Keratinocyte (primary cell): ENCODE measurements at regions not wholly inside any gene's neighbourhood (a gene's known extent, or its start where the extent isn't known, plus 50 kb on each side); places are given as distances from the start of the nearest gene placed in this dataset.
"Not testable (repeated sequence)": the region's sequence is repeated elsewhere in the genome, so short reads cannot be mapped to it uniquely, and the experiment has no call there.

Source experiments
- DNase-seq: peaks from one replicate; pipeline ENCODE4 v3.0.0-alpha.2; 2011; ENCODE audit warnings: low read depth, missing footprints, low spot score
- FAIRE-seq: peaks from 2 replicates; lab custom pipeline; 2011; peaks lifted over from hg19 to GRCh38; lab: Jason Lieb, UNC
- H2AFZ ChIP-seq: 2 replicates; pipeline ENCODE4 v1.6.0; 2012; ENCODE audit warnings: low read length, control low read depth, inconsistent platforms; ENCODE audit not compliant: control insufficient read depth
- H3K27ac ChIP-seq: 2 replicates; pipeline ENCODE4 v1.5.1; 2011; ENCODE audit warnings: low read length; ENCODE audit not compliant: control insufficient read depth, insufficient read depth
- H3K27me3 ChIP-seq: 3 replicates; pipeline ENCODE4 v1.6.0; 2011; ENCODE audit warnings: low read length; ENCODE audit not compliant: control insufficient read depth, insufficient read depth; ENCODE audit errors: extremely low read depth
- H3K36me3 ChIP-seq, 2 experiments: 2 replicates in 1 of 2; 3 replicates in 1 of 2; pipeline ENCODE4 v1.5.1; 2011; ENCODE audit warnings: low read length in 2 of 2, mild to moderate bottlenecking in 1 of 2; ENCODE audit not compliant: control insufficient read depth in 2 of 2, insufficient read depth in 2 of 2; ENCODE audit errors: extremely low read depth in 1 of 2
- H3K4me1 ChIP-seq: 3 replicates; pipeline ENCODE4 v1.5.1; 2011; ENCODE audit warnings: low read length; ENCODE audit not compliant: control insufficient read depth, insufficient read depth; ENCODE audit errors: extremely low read depth
- H3K4me2 ChIP-seq: 3 replicates; pipeline ENCODE4 v1.6.0; 2011; ENCODE audit warnings: low read depth, low read length; ENCODE audit not compliant: control insufficient read depth, insufficient read depth; ENCODE audit errors: extremely low read depth
- H3K4me3 ChIP-seq, 3 experiments: fragments of 200-600 bp in 1 of 3; sonication (generic) in 1 of 3; 2 replicates in 2 of 3; 3 replicates in 1 of 3; pipeline ENCODE4 v1.5.1; 2011 to 2016; ENCODE audit warnings: low read length in 3 of 3, mild to moderate bottlenecking in 3 of 3, control low read depth in 2 of 3, inconsistent platforms in 1 of 3, low read depth in 1 of 3, mixed read lengths in 1 of 3, mixed run types in 1 of 3, moderate library complexity in 1 of 3; ENCODE audit not compliant: control insufficient read depth in 2 of 3, insufficient read depth in 2 of 3; ENCODE audit errors: extremely low read depth in 1 of 3
- H3K79me2 ChIP-seq: 2 replicates; pipeline ENCODE4 v1.6.0; 2012; ENCODE audit warnings: low read length; ENCODE audit not compliant: control insufficient read depth, insufficient read depth
- H3K9ac ChIP-seq: 3 replicates; pipeline ENCODE4 v1.6.0; 2011; ENCODE audit warnings: low read length; ENCODE audit not compliant: control insufficient read depth, insufficient read depth; ENCODE audit errors: extremely low read depth
- H3K9me1 ChIP-seq: 3 replicates; pipeline ENCODE4 v1.6.0; 2011; ENCODE audit warnings: low read length; ENCODE audit not compliant: control insufficient read depth, insufficient read depth; ENCODE audit errors: extremely low read depth
- H3K9me3 ChIP-seq: 2 replicates; pipeline ENCODE4 v1.5.1; 2012; ENCODE audit warnings: low read depth, low read length; ENCODE audit not compliant: control insufficient read depth
- H4K20me1 ChIP-seq: 3 replicates; pipeline ENCODE4 v1.6.0; 2011; ENCODE audit warnings: low read length; ENCODE audit not compliant: control insufficient read depth, insufficient read depth; ENCODE audit errors: extremely low read depth
- EZH2 ChIP-seq: IDR thresholded peaks from one replicate; pipeline ENCODE4 v1.6.1; 2012; ENCODE audit warnings: inconsistent platforms, mild to moderate bottlenecking, low read length, moderate library complexity
- dilution Hi-C: fragments of 300-500 bp; cut with MboI; formaldehyde crosslinking; loops from one replicate; pipeline ENCODE4 v1.7.0; 2020; ENCODE audit warnings: low sequenced_read_pairs; ENCODE audit not compliant: extremely low pct_ligation_motif_present
- TF ChIP-seq, protein P1 (sequence below), 3 experiments: IDR thresholded peaks in 1 of 3; conservative IDR thresholded peaks in 1 of 3; optimal IDR thresholded peaks in 1 of 3; 2 replicates in 2 of 3; 3 replicates in 1 of 3; pipeline versions ENCODE3 to v1.5.1; 2011; ENCODE audit warnings: low read length in 3 of 3, mild to moderate bottlenecking in 3 of 3, moderate library complexity in 2 of 3, control low read depth in 1 of 3, inconsistent platforms in 1 of 3; ENCODE audit not compliant: insufficient read depth in 2 of 3; ENCODE audit errors: extremely low read depth in 1 of 3

DNA sequence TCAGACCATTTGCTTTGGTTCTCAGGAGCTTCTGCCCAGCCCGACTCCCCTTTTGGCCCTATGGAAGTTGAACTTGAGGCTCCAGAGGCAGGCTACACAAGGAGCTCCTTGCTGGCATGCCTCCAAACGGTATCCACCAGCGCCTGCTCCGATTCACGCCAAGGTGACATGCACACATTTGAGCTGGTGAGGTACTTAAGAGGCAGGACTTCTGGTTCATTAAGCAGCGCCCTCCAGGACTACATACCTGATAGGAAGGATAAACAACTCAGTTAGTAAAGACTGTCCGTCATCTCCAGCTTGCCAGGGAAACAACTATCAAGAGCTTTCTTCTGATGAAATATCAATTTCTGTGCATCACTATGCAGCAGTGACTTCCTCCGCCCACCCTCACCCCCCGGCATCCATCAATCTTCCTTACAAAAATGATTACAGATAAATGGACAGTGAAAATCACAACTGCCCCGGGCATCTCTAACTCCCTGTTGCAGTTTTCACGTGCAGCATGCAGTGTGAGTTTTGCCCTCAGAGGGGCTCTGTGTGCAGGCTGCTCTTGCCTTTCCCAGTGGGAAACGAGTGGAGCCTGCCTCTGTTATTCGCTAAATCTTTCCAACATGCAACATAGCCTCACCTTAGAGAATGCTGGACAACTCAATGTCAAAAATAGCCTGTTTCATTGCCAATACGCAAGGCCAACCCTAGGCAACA is 122.9 kb downstream of the ARRDC4 start:
- FAIRE-seq: no peak
- Histone ChIP-seq H3K4me1 (no peaks in the 10 kb centered on the region), H3K27me3 (no peaks in the 10 kb centered on the region), H3K9ac (no peak overlapping the region), H3K4me2 (no peak overlapping the region), H3K9me1 (no peaks in the 10 kb centered on the region), H3K36me3 (no peaks in the 10 kb centered on the region), H3K9me3 (no peaks in the 10 kb centered on the region), H4K20me1 (no peaks in the 10 kb centered on the region), H3K79me2 (no peaks in the 10 kb centered on the region), H2AFZ (no peak overlapping the region), H3K4me3 (no peak overlapping the region), H3K27ac (no peak overlapping the region)
- DNase-seq: no peak
- dilution Hi-C loops: no loop called here
- TF ChIP-seq, protein P1, sequence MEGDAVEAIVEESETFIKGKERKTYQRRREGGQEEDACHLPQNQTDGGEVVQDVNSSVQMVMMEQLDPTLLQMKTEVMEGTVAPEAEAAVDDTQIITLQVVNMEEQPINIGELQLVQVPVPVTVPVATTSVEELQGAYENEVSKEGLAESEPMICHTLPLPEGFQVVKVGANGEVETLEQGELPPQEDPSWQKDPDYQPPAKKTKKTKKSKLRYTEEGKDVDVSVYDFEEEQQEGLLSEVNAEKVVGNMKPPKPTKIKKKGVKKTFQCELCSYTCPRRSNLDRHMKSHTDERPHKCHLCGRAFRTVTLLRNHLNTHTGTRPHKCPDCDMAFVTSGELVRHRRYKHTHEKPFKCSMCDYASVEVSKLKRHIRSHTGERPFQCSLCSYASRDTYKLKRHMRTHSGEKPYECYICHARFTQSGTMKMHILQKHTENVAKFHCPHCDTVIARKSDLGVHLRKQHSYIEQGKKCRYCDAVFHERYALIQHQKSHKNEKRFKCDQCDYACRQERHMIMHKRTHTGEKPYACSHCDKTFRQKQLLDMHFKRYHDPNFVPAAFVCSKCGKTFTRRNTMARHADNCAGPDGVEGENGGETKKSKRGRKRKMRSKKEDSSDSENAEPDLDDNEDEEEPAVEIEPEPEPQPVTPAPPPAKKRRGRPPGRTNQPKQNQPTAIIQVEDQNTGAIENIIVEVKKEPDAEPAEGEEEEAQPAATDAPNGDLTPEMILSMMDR (optimal IDR thresholded peaks at IDR 0.05 in 1 of 3, IDR thresholded peaks at IDR 0.05 in 1 of 3, conservative IDR thresholded peaks at IDR 0.05 in 1 of 3; ENCODE audit: extremely low read depth in 1 of 3, insufficient read depth in 2 of 3, low read length in 3 of 3): no peak
- no peak for TF ChIP-seq EZH2

DNA sequence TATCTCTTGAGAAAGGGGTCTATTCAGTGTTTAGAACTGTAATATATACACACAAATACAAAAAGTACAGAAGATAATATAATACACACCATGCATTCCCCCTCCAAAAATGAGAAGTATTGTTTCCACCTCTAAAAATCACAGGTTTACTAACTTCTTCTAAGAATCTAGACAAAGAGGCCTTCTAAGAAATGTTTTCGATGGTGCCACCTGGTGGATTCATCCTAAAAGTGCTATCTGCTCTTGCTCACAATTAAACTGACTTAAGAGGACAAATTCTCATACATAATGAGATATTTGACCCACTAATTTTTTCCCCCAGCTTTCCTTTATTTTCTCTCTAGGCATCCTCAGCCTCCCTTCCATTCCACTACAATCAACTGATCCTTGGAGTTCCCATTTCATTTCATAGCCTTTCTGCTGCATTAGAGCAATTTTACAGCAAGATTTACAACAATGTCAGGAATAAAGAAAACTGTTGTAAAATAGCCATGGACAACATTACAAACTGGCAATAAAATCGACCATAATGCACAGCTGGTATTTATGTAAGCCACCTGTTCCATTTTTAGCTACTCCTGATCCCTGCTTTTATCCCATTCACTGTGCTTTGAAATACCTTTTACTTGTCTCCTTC is 124.6 kb downstream of the ARRDC4 start:
- H3K9me3 ChIP-seq: no peaks in the 10 kb centered on the region
- H3K9me1 ChIP-seq: no peaks in the 10 kb centered on the region
- H3K36me3 ChIP-seq: no peaks in the 10 kb centered on the region
- FAIRE-seq: peak; percentile 58
- no peaks in the 10 kb centered on the region for H3K27me3 ChIP-seq
- no peaks in the 10 kb centered on the region for H3K4me1 ChIP-seq
- no peaks in the 10 kb centered on the region for H4K20me1 ChIP-seq
- TF ChIP-seq, protein P1 (optimal IDR thresholded peaks at IDR 0.05 in 1 of 3, IDR thresholded peaks at IDR 0.05 in 1 of 3, conservative IDR thresholded peaks at IDR 0.05 in 1 of 3; ENCODE audit: extremely low read depth in 1 of 3, insufficient read depth in 2 of 3, low read length in 3 of 3): peak in 2 of 3 experiments; percentile 49 to 64
- no peak for TF ChIP-seq EZH2
- H3K4me3 ChIP-seq: no peak overlapping the region
- no peak overlapping the region for H2AFZ ChIP-seq
- DNase-seq: peak; percentile 15
- H3K79me2 ChIP-seq: no peaks in the 10 kb centered on the region
- H3K9ac ChIP-seq: no peak overlapping the region
- dilution Hi-C loops: no loop called here
- no peak overlapping the region for H3K4me2 ChIP-seq
- H3K27ac ChIP-seq: no peak overlapping the region

DNA sequence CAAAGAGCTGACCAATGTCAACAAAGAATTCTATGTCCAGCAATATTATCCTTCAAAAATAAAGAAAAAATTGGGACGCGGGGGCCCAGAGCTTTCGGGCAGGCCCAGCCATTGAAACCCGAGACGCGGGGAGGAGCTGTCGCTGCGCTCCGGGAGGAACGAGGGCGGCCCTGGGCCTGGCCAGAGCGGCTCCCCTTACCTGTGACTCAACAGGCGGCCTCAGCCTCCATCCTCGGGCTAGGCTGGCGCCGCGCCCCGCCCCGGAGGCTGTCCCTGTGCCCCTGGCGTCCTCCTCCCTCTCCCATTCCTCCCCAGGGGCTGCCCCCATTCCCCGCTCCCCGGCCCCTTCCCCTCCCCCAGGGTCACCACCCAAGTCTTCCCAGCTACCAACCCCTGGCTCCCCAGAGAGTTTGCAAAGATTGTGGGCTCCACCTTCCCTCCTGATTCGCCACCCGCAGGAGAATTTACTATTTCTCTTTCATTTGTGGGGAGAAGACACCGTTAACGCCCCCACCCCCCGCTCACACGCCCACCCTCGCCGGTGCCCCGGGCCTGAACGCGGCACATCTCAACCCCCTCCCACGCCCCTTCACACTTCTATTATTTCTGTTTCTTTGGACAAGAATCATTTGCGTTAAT is 127.9 kb downstream of the ARRDC4 start:
- H3K79me2 ChIP-seq, H3K36me3 ChIP-seq, H3K9me3 ChIP-seq, H3K27me3 ChIP-seq, DNase-seq, H3K4me2 ChIP-seq, H3K27ac ChIP-seq, dilution Hi-C loops, H3K9me1 ChIP-seq, H2AFZ ChIP-seq, H3K4me3 ChIP-seq, H4K20me1 ChIP-seq, H3K9ac ChIP-seq, H3K4me1 ChIP-seq: not testable (repeated sequence)
- peak; percentile 64 for FAIRE-seq
